Renal pelvis (tissue), 1 donor: ENCODE measurements at regions not wholly inside any gene's neighbourhood (a gene's known extent, or its start where the extent isn't known, plus 50 kb on each side); places are given as distances from the start of the nearest gene placed in this dataset.

Experiments used
- DNase-seq: peaks from one replicate; pipeline ENCODE4 v3.0.0-alpha.2; 2013

DNA sequence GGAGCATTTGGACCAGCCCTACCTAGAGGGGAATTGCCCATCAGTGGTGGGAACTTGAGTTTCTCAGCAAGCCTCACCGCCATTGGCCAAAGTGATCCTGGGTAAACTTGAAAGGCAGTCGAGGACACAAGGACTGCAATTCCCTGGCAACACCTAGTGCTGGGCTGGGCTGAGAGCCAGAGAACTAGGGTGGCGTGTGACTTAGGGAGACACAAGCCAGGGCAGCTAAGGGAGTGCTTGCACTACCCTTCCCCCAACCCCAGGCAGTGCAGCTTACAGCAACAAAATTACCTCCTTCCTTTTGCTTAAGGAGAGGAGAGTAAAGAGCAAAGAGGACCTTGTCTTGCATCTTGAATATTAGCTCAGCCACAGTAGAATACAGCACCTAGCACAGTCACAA is 176.9 kb upstream of the PRMT6 start:
- DNase-seq = no peak

DNA sequence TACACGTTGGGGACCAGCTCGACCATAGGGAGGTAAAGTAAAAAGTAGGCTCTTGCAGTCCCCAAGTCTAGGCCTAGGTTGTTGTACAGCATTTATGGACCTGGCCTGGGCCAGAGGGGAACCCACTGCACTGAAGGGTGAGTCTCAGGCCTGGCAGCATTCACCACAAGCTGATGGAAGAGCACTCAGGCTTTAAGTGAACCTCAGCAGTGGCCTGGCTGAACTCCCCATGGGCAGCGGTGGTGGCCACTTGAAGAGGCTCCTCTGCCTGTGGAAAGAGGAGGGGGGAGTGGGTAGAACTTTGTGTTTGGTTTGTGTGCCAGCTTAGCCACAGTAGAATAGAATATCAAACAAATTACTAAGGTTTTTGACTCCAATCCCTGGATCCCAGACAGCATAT is 176.2 kb upstream of the PRMT6 start:
- no peak for DNase-seq

DNA sequence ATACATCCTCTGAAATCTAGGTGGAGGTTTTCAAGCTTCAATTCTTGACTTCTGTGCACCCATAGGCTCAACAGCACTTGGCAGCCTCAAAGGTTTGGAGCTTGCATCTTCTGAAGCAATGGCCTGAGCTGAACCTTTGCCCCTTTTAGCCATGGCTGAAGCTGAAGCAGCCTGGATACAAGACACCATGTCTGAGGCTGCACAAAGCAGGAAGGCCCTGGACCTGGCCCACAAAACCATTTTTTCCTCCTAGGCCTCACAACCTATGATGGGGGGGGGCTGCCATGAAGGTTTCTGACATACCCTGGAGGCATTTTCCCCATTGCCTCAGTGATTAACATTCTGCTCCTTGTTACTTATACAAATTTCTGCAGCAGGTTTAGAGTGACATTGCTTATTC is 173.3 kb upstream of the PRMT6 start:
- DNase-seq = no peak

DNA sequence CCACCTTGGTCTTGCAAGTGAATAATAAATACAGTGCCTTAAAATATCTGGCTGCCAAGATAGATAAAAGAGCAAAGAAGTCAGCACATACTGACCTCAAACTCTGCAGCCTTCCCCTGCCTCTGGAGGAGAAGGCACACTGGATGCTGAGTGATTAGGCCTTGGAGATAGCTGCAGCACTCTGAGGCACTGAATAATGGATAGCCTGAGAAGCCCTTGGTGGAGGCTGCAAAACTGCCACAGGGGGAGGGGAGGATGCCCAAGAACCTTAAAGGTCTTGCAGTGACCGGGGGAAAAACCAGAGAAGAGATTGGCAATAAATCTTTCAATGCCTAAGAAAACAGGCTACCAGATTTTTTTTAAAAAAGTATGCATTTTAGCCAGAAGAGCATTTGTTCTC is 167.4 kb upstream of the PRMT6 start:
- DNase-seq = no peak

GRCh38 chr1:106889583-106889982 is 166.9 kb upstream of the PRMT6 start:
- no peak for DNase-seq

- no peak for DNase-seq
Observed at GRCh38 chr1:106897976-106898375, 158.5 kb upstream of the PRMT6 start.

DNA sequence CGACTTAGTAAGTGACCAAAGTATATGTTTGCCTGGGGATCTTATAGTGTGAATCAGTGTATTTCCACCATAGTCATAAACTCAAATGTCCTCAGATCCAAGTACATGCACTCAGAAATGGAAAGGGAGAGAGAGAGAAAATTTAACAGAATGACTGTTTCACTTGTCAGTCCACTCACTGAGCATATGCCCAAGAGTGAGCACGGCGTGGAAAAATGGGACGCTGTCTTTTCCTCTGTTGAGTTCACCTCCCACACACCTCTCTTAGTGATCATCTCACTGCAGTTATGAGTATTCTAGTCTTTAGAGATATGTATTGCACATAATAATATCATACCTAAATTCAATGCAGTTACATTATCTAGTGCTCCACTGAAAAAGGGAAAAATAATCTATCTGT is 156.8 kb upstream of the PRMT6 start:
- no peak for DNase-seq

DNA sequence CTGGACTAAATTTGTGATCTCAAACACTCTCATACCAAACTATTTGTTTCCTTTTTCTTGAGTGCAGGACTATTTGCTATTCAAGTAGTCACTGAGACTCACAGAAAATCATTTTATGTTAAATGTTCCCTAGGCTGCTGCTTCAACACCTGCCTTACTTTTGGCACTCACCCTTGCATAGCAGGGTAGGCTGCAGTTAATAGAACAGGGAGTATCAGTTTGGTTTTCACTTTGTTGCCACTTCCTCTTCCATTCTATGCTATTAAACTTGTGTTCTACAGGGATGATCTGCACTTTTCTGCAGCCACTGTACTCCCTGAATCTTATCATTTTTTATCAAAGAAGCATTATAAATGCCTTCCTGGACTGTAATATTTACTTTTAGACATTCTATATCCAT is 148.7 kb upstream of the PRMT6 start:
- no peak for DNase-seq

DNA sequence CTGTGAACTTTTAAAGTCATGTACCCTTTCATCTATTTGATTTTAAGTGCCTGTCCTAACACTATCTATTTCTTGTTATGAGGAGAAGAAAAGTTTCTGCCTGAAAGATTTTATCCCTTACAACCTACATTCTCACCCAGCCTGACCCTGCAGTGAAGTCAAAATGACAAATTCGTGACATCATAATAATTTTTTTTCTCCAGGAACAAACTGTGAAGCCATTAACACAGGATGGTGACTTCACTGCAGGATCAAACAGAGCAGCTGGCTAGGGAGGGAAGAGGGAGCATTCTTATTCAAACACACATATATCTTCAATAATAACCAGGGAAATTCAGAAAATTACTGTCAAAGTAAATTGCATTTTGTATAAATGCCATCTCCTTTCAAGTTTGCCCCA is 147.8 kb upstream of the PRMT6 start:
- DNase-seq = no peak

GRCh38 chr1:106910798-106911197 is 145.7 kb upstream of the PRMT6 start:
- DNase-seq = no peak

GRCh38 chr1:106912131-106912530 is 144.3 kb upstream of the PRMT6 start:
- no peak for DNase-seq

- no peak for DNase-seq
Observed at GRCh38 chr1:106921186-106921585, 135.3 kb upstream of the PRMT6 start.

- DNase-seq = peak; percentile 33
Observed at GRCh38 chr1:106924360-106924759, 132.1 kb upstream of the PRMT6 start.

DNA sequence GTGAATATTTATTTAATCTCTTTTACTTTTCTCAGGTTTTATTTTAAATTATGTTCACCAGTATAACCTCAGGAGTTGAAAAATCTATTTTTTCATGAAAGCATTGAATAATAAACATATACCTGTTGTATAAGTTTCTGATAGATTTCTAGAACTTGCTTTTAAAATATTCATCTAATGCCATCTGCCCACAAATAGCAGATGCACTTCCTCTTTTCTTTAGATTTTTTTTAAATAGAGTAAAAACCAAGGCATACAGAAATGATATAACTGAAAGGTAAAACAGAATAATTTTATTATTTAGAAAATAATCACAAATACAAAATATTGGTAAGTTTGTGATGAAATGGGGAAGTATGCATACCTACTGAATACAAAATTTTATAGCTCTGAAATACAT is 130.7 kb upstream of the PRMT6 start:
- no peak for DNase-seq

GRCh38 chr1:106926803-106927582 is 129.5 kb upstream of the PRMT6 start:
- no peak for DNase-seq

GRCh38 chr1:106937104-106937503 is 119.4 kb upstream of the PRMT6 start:
- DNase-seq = no peak

- peak; percentile 7 for DNase-seq
Observed at GRCh38 chr1:106944721-106945120, 111.8 kb upstream of the PRMT6 start.

GRCh38 chr1:106952776-106953175 is 103.7 kb upstream of the PRMT6 start:
- no peak for DNase-seq

GRCh38 chr1:106954661-106955229 is 101.7 kb upstream of the PRMT6 start:
- no peak for DNase-seq

DNA sequence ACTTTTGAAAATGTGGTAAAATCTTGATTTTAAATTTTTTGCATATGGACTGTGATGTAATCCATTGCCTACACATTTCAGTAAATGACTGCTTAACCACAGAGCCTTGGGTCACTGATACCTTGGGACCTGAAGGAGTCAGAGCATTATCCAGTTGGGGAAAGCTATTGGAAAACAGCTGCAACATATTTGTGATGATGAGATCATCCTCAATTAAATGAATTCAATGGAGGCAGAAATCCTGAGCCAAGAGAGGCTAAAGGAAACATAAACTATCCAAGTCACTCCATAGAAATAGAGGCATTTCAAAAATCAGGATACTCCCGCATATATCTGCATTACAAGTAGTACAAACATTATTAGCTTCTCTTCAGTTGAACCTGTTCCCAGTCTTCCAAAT is 99.8 kb upstream of the PRMT6 start:
- no peak for DNase-seq

DNA sequence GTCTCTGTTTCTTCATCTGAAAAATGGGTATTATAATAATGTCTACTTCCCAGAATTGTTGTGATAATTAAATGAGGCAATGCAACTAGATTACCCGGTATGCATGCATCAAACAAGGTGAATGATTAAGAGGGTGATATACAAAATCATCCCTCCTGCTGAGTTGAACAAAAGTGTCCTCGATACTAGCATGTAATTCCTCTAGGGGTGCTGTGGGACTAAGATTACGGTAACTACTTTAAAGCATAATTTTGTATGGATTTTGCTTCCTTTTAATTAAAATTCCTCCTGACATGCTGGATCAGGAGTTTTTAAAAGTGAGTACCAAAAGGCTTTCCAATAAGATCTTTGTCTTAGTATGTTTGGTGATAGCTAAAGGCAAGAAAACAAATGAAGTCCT is 98.7 kb upstream of the PRMT6 start:
- DNase-seq = no peak

GRCh38 chr1:106960412-106960811 is 96.1 kb upstream of the PRMT6 start:
- no peak for DNase-seq

DNA sequence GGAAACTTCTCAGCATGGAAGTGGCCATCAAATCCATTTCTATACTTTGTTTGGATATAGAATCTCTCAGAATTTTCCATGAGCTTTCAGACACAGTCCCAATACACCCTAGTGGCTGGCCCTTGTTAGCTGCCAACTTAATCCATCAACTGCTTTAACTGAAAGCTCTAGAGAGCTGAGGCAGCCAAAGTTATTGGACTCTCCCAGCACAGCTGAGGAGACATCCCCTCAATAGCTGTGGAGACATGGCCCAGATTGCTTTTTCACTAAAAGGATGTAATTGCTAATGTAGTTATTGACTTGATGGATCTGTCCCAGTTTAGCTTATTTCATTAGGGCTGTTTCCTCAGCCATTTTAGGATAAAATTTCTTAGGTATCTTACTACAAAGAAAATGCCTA is 94.8 kb upstream of the PRMT6 start:
- DNase-seq = no peak

DNA sequence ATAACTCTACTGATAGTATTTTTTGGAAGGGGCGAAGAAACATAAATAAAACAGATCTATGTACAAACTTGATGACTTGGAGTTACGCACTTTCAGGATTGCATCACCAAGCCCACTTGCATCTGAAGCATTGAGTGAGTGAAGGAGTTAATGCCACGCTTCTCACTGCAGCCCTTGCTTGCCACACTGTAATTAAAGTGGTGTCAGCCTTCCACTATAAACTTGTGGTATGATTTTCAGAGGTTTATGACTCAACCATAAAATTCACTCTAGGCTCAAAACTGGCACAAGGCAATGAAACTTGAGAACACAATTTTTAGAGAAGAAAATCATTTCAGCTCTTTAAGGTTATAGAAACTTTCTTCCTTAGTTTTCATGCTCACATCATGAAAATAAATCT is 93.9 kb upstream of the PRMT6 start:
- DNase-seq = no peak
